BLaER1 (cell line): ENCODE measurements at regions not wholly inside any gene's neighbourhood (a gene's known extent, or its start where the extent isn't known, plus 50 kb on each side); places are given as distances from the start of the nearest gene placed in this dataset.

ENCODE experiments used
- H3K27ac ChIP-seq: shearing (Covaris generic); formaldehyde crosslinking; 2 replicates; pipeline ENCODE4 v1.8.1; 2022
- H3K27me3 ChIP-seq: shearing (Covaris generic); formaldehyde crosslinking; 2 replicates; pipeline ENCODE4 v1.8.1; 2022
- H3K36me3 ChIP-seq: shearing (Covaris generic); formaldehyde crosslinking; 2 replicates; pipeline ENCODE4 v1.8.1; 2022
- H3K4me1 ChIP-seq: shearing (Covaris generic); formaldehyde crosslinking; 2 replicates; pipeline ENCODE4 v1.8.1; 2022
- H3K4me2 ChIP-seq: shearing (Covaris generic); formaldehyde crosslinking; 2 replicates; pipeline ENCODE4 v1.8.1; 2022
- H3K4me3 ChIP-seq: shearing (Covaris generic); formaldehyde crosslinking; 2 replicates; pipeline ENCODE4 v1.8.1; 2022
- H3K9ac ChIP-seq: shearing (Covaris generic); formaldehyde crosslinking; 2 replicates; pipeline ENCODE4 v1.8.1; 2022
- H3K9me3 ChIP-seq: shearing (Covaris generic); formaldehyde crosslinking; 2 replicates; pipeline ENCODE4 v1.8.1; 2022
- H4K20me1 ChIP-seq: shearing (Covaris generic); formaldehyde crosslinking; 2 replicates; pipeline ENCODE4 v1.8.1; 2022
- Cebpa-rat ChIP-seq: shearing (Covaris generic); IDR thresholded peaks from 2 replicates; pipeline ENCODE4 v1.8.1; 2022

- H3K27ac ChIP-seq = no peak overlapping the region
- no peak for TF ChIP-seq Cebpa-rat
- no peak overlapping the region for H3K9ac ChIP-seq
- no peaks in the 10 kb centered on the region for H3K9me3 ChIP-seq
- H3K4me1 ChIP-seq = no peaks in the 10 kb centered on the region
- H3K36me3 ChIP-seq = no peaks in the 10 kb centered on the region
- no peak overlapping the region for H3K4me2 ChIP-seq
- no peaks in the 10 kb centered on the region for H4K20me1 ChIP-seq
- no peak overlapping the region for H3K4me3 ChIP-seq
- no peaks in the 10 kb centered on the region for H3K27me3 ChIP-seq
Measured at GRCh38 chr13:70370924-70371323, 262.7 kb upstream of the KLHL1 start.

GRCh38 chr13:70366720-70367119, 258.5 kb upstream of the KLHL1 start:
- H3K4me1 ChIP-seq = no peaks in the 10 kb centered on the region
- H3K27ac ChIP-seq = no peak overlapping the region
- no peaks in the 10 kb centered on the region for H3K9me3 ChIP-seq
- no peaks in the 10 kb centered on the region for H4K20me1 ChIP-seq
- no peak overlapping the region for H3K9ac ChIP-seq
- no peak overlapping the region for H3K4me2 ChIP-seq
- H3K27me3 ChIP-seq = no peaks in the 10 kb centered on the region
- H3K36me3 ChIP-seq = no peaks in the 10 kb centered on the region
- H3K4me3 ChIP-seq = no peak overlapping the region
- TF ChIP-seq Cebpa-rat = no peak

DNA sequence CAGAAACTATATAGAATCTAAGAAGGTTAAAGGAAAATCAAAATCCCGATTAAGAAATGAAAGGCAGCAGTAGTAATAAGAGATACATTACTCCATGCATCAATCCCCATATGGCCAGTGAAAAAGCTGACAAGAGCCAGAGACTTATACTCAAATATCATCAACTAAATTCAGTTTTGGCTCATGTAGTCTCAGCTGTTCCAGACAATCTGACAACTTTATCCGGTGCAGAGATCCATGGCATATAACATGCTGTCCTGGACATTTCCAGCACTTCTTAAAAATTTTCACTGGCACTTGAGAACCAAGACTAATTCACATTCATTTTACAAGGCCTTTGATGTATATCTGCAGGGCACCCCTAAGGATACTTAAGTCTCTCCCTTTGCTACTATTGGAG, 255.7 kb upstream of the KLHL1 start:
- H3K4me1 ChIP-seq = no peaks in the 10 kb centered on the region
- H3K36me3 ChIP-seq = no peaks in the 10 kb centered on the region
- no peak for TF ChIP-seq Cebpa-rat
- no peaks in the 10 kb centered on the region for H3K9me3 ChIP-seq
- no peaks in the 10 kb centered on the region for H3K27me3 ChIP-seq
- H3K4me2 ChIP-seq = no peak overlapping the region
- H3K9ac ChIP-seq = no peak overlapping the region
- H3K27ac ChIP-seq = no peak overlapping the region
- no peaks in the 10 kb centered on the region for H4K20me1 ChIP-seq
- no peak overlapping the region for H3K4me3 ChIP-seq

GRCh38 chr13:70362820-70363570, 254.7 kb upstream of the KLHL1 start:
- Histone ChIP-seq H4K20me1 (no peaks in the 10 kb centered on the region), H3K9me3 (no peaks in the 10 kb centered on the region), H3K27ac (no peak overlapping the region), H3K9ac (no peak overlapping the region), H3K4me1 (no peaks in the 10 kb centered on the region), H3K27me3 (no peaks in the 10 kb centered on the region), H3K4me3 (no peak overlapping the region), H3K36me3 (no peaks in the 10 kb centered on the region), H3K4me2 (no peak overlapping the region)
- no peak for TF ChIP-seq Cebpa-rat

GRCh38 chr13:70357031-70357430, 248.8 kb upstream of the KLHL1 start:
- Histone ChIP-seq H3K27ac (no peak overlapping the region), H3K9ac (no peak overlapping the region), H3K9me3 (no peaks in the 10 kb centered on the region), H3K4me3 (no peak overlapping the region), H3K4me1 (peaks cover 14% of the 10 kb centered on the region), H3K4me2 (no peak overlapping the region), H3K27me3 (no peaks in the 10 kb centered on the region), H4K20me1 (no peaks in the 10 kb centered on the region), H3K36me3 (no peaks in the 10 kb centered on the region)
- no peak for TF ChIP-seq Cebpa-rat

- Histone ChIP-seq H4K20me1 (no peaks in the 10 kb centered on the region), H3K27me3 (no peaks in the 10 kb centered on the region), H3K36me3 (no peaks in the 10 kb centered on the region), H3K4me3 (no peak overlapping the region), H3K4me2 (peak overlapping the region; percentile 11; the same call in 1 of the 2 replicates), H3K9me3 (no peaks in the 10 kb centered on the region), H3K27ac (no peak overlapping the region), H3K4me1 (peaks cover 14% of the 10 kb centered on the region), H3K9ac (no peak overlapping the region)
- TF ChIP-seq Cebpa-rat = no peak
Measured at GRCh38 chr13:70353096-70353495, 244.8 kb upstream of the KLHL1 start.

- no peak for TF ChIP-seq Cebpa-rat
- Histone ChIP-seq H3K36me3 (no peaks in the 10 kb centered on the region), H3K9ac (no peak overlapping the region), H3K9me3 (no peaks in the 10 kb centered on the region), H3K4me2 (no peak overlapping the region), H3K4me3 (no peak overlapping the region), H3K27me3 (no peaks in the 10 kb centered on the region), H3K4me1 (peaks cover under 1% of the 10 kb centered on the region; the same call in 1 of the 2 replicates), H3K27ac (no peak overlapping the region), H4K20me1 (no peaks in the 10 kb centered on the region)
Measured at GRCh38 chr13:70347947-70348620, 239.8 kb upstream of the KLHL1 start.

GRCh38 chr13:70339738-70340137, 231.5 kb upstream of the KLHL1 start:
- peaks cover 6% of the 10 kb centered on the region; the same call in 1 of the 2 replicates for H3K9me3 ChIP-seq

DNA sequence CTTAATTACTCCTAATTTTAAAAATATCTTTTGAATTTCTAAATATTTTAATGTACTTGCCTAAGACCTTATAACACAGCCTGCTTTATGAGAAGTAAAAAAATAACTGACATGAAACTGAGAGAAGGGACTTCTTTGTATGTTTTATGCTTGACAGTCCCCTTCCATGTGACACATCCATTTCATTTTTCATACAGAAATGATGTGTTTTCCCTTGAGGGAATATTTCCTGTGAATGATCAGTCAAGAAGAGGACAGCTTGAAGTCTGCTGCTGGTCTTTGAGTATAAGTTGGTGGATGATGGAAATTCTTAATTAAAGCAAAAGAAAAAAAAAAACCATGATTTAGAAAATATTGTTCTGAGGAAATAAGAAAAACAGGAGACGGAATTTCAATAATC, 230.4 kb upstream of the KLHL1 start:
- no peaks in the 10 kb centered on the region for H3K27me3 ChIP-seq
- TF ChIP-seq Cebpa-rat = no peak
- peaks cover 27% of the 10 kb centered on the region for H3K4me1 ChIP-seq
- H3K36me3 ChIP-seq = no peaks in the 10 kb centered on the region
- H3K9ac ChIP-seq = no peak overlapping the region
- H3K27ac ChIP-seq = no peak overlapping the region
- H3K4me2 ChIP-seq = peak overlapping the region; percentile 56
- peaks cover 6% of the 10 kb centered on the region; the same call in 1 of the 2 replicates for H3K9me3 ChIP-seq
- H3K4me3 ChIP-seq = no peak overlapping the region
- no peaks in the 10 kb centered on the region for H4K20me1 ChIP-seq

More at GRCh38 chr13:70339738-70340137, 231.5 kb upstream of the KLHL1 start:
- no peak for TF ChIP-seq Cebpa-rat
- Histone ChIP-seq H4K20me1 (no peaks in the 10 kb centered on the region), H3K36me3 (no peaks in the 10 kb centered on the region), H3K27ac (no peak overlapping the region), H3K4me3 (no peak overlapping the region), H3K9ac (no peak overlapping the region), H3K4me2 (0 out of 2 replicates have a peak overlapping the region, but pooled peaks have one; percentile 19), H3K27me3 (no peaks in the 10 kb centered on the region), H3K4me1 (peaks cover 27% of the 10 kb centered on the region)

GRCh38 chr13:70336866-70337265, 228.6 kb upstream of the KLHL1 start:
- no peaks in the 10 kb centered on the region for H4K20me1 ChIP-seq
- H3K36me3 ChIP-seq = no peaks in the 10 kb centered on the region
- no peaks in the 10 kb centered on the region for H3K27me3 ChIP-seq
- no peak overlapping the region for H3K27ac ChIP-seq
- H3K9me3 ChIP-seq = peaks cover 6% of the 10 kb centered on the region; the same call in 1 of the 2 replicates
- H3K4me2 ChIP-seq = no peak overlapping the region
- no peak overlapping the region for H3K4me3 ChIP-seq
- peaks cover 27% of the 10 kb centered on the region for H3K4me1 ChIP-seq
- H3K9ac ChIP-seq = no peak overlapping the region
- TF ChIP-seq Cebpa-rat = no peak
